GM12891 (cell line): ENCODE measurements at regions not wholly inside any gene's neighbourhood (a gene's known extent, or its start where the extent isn't known, plus 50 kb on each side); places are given as distances from the start of the nearest gene placed in this dataset.

Experiments used
- PAX5 ChIP-seq: IDR thresholded peaks from 2 replicates; pipeline ENCODE4 v1.6.1; 2011; ENCODE audit warnings: low read length, moderate library complexity, mild to moderate bottlenecking; ENCODE audit not compliant: insufficient read depth, severe bottlenecking
- POLR2A ChIP-seq: IDR thresholded peaks from 2 replicates; pipeline ENCODE4 v1.6.1; 2011; ENCODE audit warnings: low read depth, low read length, control low read depth
- POLR2AphosphoS5 ChIP-seq: IDR thresholded peaks from 2 replicates; pipeline ENCODE4 v1.6.1; 2011; ENCODE audit warnings: low read depth, low read length, control low read depth
- POU2F2 ChIP-seq: IDR thresholded peaks from 2 replicates; pipeline ENCODE4 v1.6.1; 2011; ENCODE audit warnings: low read depth, mild to moderate bottlenecking, control low read depth, low read length, moderate library complexity
- TAF1 ChIP-seq: IDR thresholded peaks from 2 replicates; pipeline ENCODE4 v1.6.1; 2011; ENCODE audit warnings: low read depth, low read length, control low read depth

GRCh38 chr9:27924502-27924901 is 351.2 kb upstream of the C9orf72 start:
- TF ChIP-seq PAX5 (no peak), POLR2A (no peak), TAF1 (no peak), POLR2AphosphoS5 (no peak), POU2F2 (no peak)
